ENCODE measurements at regions not wholly inside any gene's neighbourhood (a gene's known extent, or its start where the extent isn't known, plus 50 kb on each side); places are given as distances from the start of the nearest gene placed in this dataset.

DNA sequence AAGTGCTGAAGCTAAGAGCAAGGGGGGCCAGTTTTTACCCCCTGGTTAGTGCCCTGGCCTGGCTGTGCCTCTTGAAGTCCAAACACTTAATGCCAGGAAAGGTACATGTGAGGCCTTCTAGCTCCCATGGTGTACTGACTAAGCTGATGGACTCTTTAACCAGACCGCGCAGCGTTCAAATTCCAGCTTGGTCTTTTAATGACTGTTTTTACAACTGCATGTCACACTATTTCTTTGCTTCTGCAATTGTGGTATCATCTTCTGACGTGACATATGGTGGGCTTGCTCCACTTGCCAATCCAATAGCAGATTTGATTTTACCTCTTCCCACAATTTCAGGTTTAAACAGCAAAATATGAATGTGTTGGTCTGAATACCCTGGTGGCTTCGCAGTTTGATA is 197.3 kb downstream of the HUNK start:
- Histone ChIP-seq H3K4me1 (ENCODE audit: insufficient read depth) (no peaks in the 10 kb centered on the region), H3K36me3 (no peaks in the 10 kb centered on the region), H3K27ac (no peak overlapping the region), H3K4me3 (no peak overlapping the region), H3K27me3 (no peaks in the 10 kb centered on the region), H3K9me3 (no peaks in the 10 kb centered on the region)
- 79 to 95% (median 87%) methylated on average over 5 of the region's 5 CpGs for WGBS, 3 donors
- TF ChIP-seq, protein P1, sequence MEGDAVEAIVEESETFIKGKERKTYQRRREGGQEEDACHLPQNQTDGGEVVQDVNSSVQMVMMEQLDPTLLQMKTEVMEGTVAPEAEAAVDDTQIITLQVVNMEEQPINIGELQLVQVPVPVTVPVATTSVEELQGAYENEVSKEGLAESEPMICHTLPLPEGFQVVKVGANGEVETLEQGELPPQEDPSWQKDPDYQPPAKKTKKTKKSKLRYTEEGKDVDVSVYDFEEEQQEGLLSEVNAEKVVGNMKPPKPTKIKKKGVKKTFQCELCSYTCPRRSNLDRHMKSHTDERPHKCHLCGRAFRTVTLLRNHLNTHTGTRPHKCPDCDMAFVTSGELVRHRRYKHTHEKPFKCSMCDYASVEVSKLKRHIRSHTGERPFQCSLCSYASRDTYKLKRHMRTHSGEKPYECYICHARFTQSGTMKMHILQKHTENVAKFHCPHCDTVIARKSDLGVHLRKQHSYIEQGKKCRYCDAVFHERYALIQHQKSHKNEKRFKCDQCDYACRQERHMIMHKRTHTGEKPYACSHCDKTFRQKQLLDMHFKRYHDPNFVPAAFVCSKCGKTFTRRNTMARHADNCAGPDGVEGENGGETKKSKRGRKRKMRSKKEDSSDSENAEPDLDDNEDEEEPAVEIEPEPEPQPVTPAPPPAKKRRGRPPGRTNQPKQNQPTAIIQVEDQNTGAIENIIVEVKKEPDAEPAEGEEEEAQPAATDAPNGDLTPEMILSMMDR (IDR thresholded peaks at IDR 0.05), result no peak
- TF ChIP-seq EP300 (IDR thresholded peaks at IDR 0.05) (no peak), POLR2A (IDR thresholded peaks at IDR 0.05) (no peak)
- DNase-seq, result no peak
- intact Hi-C loops (cut with DNase I), result loop anchor here in 1 of 4 donors (10.0 kb wide), 1 partner anchor 55 kb away; no protein-coding TSS in a partner anchor

DNA sequence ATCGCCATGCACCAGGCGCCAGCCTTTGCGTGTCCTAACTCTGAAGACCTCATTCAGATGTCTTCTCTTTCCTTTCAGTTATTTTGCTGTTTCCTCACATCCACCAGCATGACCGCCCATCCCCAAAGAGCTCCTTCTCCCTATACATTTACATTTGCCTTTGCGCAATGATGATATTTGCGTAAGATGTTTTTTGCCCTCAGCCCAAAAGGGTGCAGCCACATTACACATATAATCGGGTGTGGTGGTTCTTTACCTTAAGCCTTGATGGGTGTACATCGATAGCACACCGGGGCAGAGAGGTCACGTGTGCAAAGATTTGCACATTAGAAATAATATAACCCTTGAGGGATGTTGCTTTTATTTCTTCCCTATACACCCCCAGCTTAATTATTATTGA is 192.8 kb downstream of the HUNK start:
- H3K4me1 ChIP-seq (ENCODE audit: insufficient read depth), result no peaks in the 10 kb centered on the region
- H3K27ac ChIP-seq, result no peak overlapping the region
- no peaks in the 10 kb centered on the region for H3K36me3 ChIP-seq
- WGBS, 3 donors, result 96 to 97% (median 96%) methylated on average over 10 of the region's 10 CpGs
- H3K4me3 ChIP-seq, result no peak overlapping the region
- intact Hi-C loops (cut with DNase I), result no loop called here
- H3K27me3 ChIP-seq, result no peaks in the 10 kb centered on the region
- TF ChIP-seq, protein P1 (IDR thresholded peaks at IDR 0.05), result no peak
- TF ChIP-seq EP300 (IDR thresholded peaks at IDR 0.05) (no peak), POLR2A (IDR thresholded peaks at IDR 0.05) (no peak)
- no peaks in the 10 kb centered on the region for H3K9me3 ChIP-seq
- DNase-seq, result no peak

DNA sequence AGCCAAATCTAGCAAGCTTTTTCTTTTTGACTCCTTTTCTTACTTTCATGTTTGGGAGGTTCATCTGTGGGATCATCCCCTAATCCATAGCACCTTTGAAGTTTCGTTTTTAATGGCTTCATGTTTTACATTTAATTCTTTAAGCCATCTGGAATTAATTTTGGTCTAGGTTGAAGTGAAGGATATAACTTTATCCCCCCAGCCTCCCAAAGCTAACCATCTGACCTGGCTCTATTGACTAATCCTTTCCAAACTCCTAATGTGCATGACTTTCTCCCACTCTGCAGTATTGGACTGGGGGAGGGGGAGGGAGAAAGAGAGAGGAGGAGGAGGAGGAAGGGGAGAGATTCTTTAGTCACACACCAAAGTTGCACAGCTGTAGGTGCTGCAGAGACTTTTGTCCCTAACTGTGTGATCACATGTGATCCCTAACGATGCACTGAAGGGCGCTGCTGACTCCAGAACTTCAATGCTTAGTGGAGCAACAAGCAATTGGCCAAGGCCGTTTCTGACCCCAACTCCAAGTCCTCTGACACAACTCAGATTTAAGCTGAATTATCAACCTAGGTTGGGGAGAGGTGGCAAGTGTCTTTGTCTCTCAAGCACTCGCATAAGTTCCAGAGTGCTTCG is 191.6 kb downstream of the HUNK start:
- Histone ChIP-seq H3K9me3 (no peaks in the 10 kb centered on the region), H3K36me3 (no peaks in the 10 kb centered on the region), H3K4me1 (ENCODE audit: insufficient read depth) (no peaks in the 10 kb centered on the region), H3K27ac (no peak overlapping the region), H3K27me3 (no peaks in the 10 kb centered on the region), H3K4me3 (no peak overlapping the region)
- DNase-seq, result no peak
- TF ChIP-seq, protein P1 (IDR thresholded peaks at IDR 0.05), result no peak
- TF ChIP-seq EP300 (IDR thresholded peaks at IDR 0.05) (no peak), POLR2A (IDR thresholded peaks at IDR 0.05) (no peak)
- intact Hi-C loops (cut with DNase I), result no loop called here
- 59 to 70% (median 66%) methylated on average over 6 of the region's 6 CpGs for WGBS, 3 donors

DNA sequence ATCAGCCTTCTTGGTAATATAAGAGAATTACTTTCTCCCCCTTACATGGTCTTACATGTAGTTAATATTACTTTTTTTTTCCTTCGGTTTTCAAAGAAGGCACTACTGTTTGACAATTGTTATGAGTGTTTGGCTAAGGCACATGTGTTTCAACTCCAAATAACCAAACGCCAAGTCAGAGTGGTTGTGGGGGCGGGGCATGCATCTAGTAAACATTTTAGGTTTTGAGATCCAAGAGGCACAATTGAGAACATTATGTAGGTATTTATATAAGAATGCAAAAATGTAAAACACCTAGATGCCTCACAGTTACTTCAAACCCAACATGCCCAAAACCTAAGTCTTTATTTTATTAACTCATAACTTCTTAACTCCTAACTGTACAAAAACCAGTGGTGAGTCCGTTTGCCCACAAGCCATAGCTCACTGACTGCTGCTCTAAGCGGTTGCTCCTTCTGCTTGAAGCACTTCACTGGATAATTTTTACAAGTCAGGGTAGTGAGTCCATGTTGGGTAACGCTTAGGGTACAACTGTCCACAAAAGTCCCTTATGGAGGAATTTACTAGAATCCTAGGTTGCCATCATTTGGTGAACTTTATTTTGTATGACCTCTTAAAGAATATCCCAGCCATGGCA is 189.9 kb downstream of the HUNK start:
- DNase-seq, result no peak
- no peak overlapping the region for H3K4me3 ChIP-seq
- no peak overlapping the region for H3K27ac ChIP-seq
- H3K4me1 ChIP-seq (ENCODE audit: insufficient read depth), result no peaks in the 10 kb centered on the region
- TF ChIP-seq, protein P1 (IDR thresholded peaks at IDR 0.05), result no peak
- TF ChIP-seq POLR2A (IDR thresholded peaks at IDR 0.05) (no peak), EP300 (IDR thresholded peaks at IDR 0.05) (no peak)
- 51 to 55% (median 54%) methylated on average over 6 of the region's 6 CpGs for WGBS, 3 donors
- H3K9me3 ChIP-seq, result no peaks in the 10 kb centered on the region
- intact Hi-C loops (cut with DNase I), result no loop called here
- H3K27me3 ChIP-seq, result no peaks in the 10 kb centered on the region
- no peaks in the 10 kb centered on the region for H3K36me3 ChIP-seq

Data from ovary (tissue), 7 donors.